ENCODE measurements at regions not wholly inside any gene's neighbourhood (a gene's known extent, or its start where the extent isn't known, plus 50 kb on each side); places are given as distances from the start of the nearest gene placed in this dataset.

DNA sequence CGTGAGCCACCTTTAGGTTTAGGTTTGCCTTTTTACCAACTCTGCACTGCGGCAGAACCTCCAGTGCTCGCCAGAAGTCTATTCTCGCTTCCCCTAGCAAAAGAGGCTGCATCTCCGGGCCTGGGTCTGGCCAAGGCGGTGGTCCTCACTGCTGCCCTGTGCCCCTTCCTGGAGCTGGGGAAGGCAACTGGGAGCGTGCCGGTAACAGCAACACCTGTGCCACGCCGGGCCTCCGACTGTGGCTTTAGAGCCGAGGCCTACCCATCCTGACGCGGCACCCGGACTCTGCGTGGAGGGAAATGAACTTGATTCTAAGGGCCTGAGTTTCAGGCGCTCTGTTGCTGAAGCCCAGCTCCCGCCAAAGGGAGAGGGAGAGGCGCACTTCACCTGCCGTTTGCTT, 82.4 kb upstream of the SPATA31C2 start:
- TF ChIP-seq, protein P1, sequence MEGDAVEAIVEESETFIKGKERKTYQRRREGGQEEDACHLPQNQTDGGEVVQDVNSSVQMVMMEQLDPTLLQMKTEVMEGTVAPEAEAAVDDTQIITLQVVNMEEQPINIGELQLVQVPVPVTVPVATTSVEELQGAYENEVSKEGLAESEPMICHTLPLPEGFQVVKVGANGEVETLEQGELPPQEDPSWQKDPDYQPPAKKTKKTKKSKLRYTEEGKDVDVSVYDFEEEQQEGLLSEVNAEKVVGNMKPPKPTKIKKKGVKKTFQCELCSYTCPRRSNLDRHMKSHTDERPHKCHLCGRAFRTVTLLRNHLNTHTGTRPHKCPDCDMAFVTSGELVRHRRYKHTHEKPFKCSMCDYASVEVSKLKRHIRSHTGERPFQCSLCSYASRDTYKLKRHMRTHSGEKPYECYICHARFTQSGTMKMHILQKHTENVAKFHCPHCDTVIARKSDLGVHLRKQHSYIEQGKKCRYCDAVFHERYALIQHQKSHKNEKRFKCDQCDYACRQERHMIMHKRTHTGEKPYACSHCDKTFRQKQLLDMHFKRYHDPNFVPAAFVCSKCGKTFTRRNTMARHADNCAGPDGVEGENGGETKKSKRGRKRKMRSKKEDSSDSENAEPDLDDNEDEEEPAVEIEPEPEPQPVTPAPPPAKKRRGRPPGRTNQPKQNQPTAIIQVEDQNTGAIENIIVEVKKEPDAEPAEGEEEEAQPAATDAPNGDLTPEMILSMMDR (IDR thresholded peaks at IDR 0.05): no peak
- no peak for TF ChIP-seq POLR2A (IDR thresholded peaks at IDR 0.05; ENCODE audit: low read depth)
- no peak for TF ChIP-seq POLR2AphosphoS5 (IDR thresholded peaks at IDR 0.05)
- TF ChIP-seq EP300 (IDR thresholded peaks at IDR 0.05): no peak
